Inflammatory macrophage (primary cell): ENCODE measurements at regions not wholly inside any gene's neighbourhood (a gene's known extent, or its start where the extent isn't known, plus 50 kb on each side); places are given as distances from the start of the nearest gene placed in this dataset.
"Not testable (repeated sequence)": the region's sequence is repeated elsewhere in the genome, so short reads cannot be mapped to it uniquely, and the experiment has no call there.

Source experiments
- DNase-seq, 2 donors: peaks; one replicate each; pipeline ENCODE4 v3.0.0-alpha.2; 2020 to 2022

- peak; percentile 45 to 70 for DNase-seq
Observed at GRCh38 chr1:228944296-228944695, 209.0 kb downstream of the RHOU start.

- DNase-seq: peak; percentile 42 to 55
Observed at GRCh38 chr1:228944935-228945371, 209.7 kb downstream of the RHOU start.

DNA sequence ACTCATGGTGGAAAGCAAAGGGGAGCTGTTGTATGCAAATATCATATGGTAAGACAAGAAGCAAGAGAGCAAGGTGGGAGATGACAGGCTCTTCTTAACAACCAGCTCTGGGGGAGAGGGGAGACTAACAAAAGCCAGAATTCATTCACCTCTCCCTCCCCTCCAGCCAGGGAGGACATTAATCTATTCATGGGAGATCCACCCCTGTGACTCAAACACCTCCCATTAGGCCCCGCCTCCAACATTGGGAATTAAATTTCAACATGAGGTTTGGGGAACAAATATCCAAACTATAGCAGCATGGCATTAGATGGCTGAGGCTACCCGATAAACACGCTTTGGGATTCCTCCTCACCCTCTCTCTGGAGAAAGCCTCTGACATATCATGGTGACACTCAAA, 210.6 kb downstream of the RHOU start:
- no peak for DNase-seq

DNA sequence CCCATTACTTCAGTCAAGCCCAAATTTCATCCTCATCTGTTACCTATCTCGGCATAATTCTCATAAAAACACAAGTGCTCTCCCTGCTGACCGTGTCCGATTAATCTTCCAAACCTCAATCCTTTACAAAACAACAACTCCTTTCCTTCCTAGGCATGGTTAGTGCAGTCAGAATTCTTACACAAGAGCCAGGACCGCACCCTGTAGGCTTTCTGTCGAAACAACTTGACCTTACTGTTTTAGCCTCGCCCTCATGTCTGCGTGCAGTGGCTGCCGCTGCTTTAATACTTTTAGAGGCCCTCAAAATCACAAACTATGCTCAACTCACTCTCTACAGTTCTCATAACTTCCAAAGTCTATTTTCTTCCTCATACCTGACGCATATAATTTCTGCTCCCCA, 214.3 kb downstream of the RHOU start:
- not testable (repeated sequence) for DNase-seq

DNA sequence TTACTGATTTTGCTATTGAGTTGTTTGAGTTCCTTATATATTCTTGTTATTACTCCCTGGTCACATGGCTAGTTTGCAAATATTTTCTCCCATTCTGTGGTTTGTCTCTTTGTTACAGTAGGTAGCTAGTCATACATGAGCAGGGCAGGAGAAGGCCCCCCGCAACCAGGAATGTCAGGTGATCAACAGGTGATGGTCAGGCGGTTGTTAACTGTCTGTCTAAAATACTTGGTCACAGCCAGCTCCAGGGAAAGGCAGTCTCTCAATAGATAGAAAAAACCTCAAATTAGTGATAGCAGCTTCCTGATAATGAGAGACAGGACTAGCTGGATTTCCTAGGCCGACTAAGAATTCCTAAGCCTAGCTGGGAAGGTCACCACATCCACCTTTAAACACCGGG, 217.9 kb downstream of the RHOU start:
- DNase-seq: no peak

DNA sequence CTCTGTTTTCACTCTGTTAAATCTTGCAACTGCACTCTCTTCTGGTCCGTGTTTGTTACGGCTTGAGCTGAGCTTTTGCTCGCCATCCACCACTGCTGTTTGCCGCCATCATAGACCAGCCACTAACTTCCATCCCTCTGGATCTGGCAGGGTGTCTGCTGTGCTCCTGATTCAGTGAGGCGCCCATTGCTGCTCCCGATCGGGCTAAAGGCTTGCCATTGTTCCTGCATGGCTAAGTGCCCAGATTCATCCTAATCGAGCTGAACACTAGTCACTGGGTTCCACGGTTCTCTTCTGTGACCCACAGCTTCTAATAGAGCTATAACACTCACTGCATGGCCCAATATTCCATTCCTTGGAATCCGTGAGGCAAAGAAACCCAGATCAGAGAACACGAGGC, 218.5 kb downstream of the RHOU start:
- not testable (repeated sequence) for DNase-seq

- peak; percentile 70 for DNase-seq
Observed at GRCh38 chr1:228955691-228956090, 220.4 kb downstream of the RHOU start.

DNA sequence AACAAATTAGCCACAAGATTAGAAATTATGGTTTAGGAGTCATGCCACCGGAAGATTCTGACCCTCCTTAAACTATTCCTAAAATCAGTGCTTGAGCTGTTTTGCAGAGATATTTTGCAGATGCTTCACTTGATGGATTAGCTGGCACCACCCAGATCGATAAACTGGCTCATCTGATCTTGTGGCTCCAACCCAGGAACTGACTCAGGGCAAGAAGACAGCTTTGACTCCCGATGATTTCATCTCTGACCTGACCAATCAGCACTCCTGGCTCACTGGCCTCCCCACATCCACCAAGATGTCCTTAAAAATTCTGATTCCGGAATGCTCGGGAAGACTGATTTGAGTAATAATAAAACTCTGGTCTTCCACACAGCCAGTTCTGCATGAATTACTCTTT, 221.6 kb downstream of the RHOU start:
- no peak for DNase-seq

DNA sequence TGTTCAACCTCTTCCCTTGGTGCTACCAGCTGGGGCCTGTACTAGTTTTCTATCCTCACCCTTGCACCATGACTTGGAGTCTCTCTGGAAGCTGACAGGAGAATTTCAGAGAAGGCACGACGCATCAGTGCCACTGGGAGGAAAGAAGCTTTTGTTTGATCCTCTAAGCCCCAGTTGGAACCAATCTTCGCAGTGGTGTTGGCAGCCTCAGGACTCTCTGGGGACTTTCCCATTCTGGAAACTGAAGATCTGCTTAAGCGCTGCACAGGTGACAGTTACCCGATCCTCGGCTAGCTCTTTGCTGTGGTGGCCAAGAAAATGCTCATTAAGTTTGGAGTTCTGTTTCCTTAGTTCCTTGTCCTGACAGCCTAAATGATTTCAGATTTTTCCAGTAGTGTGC, 222.3 kb downstream of the RHOU start:
- DNase-seq: no peak

- no peak for DNase-seq
Observed at GRCh38 chr1:228958121-228958520, 222.8 kb downstream of the RHOU start.

GRCh38 chr1:228958741-228959140, 223.5 kb downstream of the RHOU start:
- no peak for DNase-seq

- peak; percentile 18 to 30 for DNase-seq
Observed at GRCh38 chr1:228960705-228961104, 225.4 kb downstream of the RHOU start.

DNA sequence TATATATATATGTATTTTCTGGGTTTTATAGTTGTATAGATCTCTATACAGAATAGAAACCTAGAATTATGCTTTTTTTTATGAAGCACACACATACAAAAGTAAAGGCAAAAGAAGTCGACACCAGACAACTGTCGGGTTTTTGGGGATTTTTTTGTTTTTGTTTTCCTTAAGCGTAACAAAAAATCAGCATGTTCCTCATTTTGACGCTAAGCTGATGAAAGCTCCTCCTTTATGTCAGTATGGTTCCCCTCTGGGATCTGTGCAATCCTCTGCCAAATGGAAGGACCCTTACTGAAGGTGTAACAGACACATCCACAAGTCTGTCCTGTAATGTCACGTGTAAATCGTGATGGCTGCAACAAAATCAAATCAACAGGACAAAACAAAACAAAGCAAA, 226.2 kb downstream of the RHOU start:
- DNase-seq: peak; percentile 44 to 58

DNA sequence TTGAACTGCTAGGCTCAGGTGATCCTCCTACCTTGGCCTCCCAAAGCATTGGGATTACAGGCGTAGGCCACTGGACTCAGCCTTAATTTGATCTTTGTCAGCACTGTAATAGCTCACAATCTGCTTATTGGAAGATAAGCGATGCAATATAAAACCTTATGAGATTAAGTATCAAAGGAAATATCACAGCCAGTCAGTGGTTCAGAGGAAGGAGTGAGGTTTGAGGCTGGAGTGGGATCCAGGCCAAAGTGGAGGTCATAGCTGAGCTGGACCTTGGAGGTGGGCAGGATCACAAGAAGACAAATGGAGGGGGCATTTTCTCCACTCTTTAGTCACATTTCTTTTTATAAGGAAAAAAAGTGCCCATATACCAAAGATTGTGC, 228.5 kb downstream of the RHOU start:
- no peak for DNase-seq

DNA sequence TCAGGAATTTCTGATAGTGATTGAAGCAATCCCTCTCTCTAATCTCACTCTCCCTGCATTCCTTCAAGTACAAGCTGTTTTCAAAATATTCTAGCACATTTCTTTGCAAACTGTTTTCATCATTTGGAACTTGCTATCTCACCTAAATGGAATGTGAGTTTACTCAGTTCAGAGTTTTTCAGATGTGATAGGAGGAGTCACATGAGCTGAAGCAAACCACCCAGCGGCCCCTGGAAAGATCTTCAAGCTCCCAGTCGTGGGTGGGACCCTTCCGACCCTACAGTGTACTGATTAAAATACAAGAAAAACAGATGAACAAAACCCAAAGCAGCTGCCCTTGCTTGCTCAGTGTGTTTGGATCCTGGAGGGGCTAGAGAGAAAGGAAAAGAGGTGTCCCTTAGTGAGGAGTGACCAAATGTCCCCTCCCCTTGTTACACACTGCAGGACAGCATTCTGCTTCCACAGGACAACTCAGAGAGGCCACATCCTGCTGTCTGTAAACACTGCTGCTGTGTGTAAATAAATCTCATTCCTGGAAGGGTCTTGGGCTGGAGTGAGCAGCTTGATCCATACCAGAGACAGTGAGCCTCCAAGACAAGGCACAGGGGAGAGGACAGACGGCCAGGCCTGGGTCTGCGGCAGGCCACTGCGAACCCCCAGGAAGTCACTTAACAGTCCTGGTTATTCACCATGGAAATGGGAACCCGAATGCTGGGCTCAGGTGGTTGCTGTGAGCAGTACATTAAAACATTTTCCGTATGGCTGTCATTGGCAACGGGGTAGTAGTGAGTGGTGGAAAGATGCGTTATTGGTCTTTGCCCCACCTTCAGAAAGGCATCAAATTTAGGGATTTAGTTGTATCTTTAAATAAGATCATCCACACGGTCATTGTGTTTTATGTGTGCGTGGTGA, 229.2 kb downstream of the RHOU start:
- DNase-seq: no peak

DNA sequence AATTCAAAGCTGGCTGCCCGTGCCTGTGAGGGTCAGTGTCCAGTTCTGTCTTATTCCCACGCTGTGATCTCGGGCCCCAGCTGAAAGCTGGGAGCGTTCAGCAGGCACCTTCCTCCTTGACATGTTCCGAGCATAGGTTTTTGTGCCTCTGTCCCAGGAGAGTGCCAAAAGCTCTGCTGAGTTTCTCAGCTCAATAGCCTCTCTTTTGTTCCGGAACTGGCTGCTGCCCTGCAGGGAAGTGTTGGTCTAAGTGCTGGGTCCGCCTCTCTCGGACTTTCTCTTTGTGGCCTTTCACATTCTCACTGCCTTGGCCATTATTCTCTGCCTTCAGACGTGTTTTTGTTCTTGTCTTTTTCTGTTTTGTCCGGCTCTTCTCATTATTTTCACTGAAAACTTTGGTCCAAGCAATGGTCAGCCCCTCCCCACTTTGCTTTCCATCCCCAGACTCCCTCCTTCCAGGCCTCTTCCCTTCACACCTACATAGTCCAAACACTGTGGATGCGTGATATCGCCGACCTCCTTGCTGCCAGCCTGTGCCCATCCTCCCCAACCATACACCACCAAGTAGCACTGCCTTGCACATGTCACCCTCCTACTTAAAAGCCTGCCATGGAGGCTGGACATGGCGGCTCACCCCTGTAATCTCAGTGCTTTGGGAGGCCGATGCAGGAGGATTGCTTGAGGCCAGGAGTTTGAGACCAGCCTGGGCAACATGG, 233.8 kb downstream of the RHOU start:
- no peak for DNase-seq

- peak; percentile 58 to 63 for DNase-seq
Observed at GRCh38 chr1:228969953-228970800, 234.9 kb downstream of the RHOU start.

DNA sequence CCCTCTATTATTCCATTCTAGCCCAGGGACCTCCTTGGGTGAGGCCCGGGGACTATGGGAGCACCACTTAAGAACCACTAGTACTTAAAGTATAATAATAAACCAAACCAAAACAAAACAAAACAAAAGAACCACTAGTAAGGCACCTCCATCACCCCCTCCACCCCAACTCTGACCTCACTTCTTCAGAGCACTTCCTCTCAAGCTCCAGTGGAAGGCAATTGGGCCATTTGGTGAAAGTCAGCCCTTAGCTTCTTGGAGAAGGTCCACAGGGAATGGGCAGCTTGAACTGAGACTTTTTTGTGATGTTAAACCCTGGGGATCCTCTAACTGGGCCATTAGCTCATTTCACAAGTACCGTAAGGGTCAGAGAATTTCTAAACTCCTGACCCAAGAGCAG, 237.3 kb downstream of the RHOU start:
- peak; percentile 40 to 64 for DNase-seq

- no peak for DNase-seq
Observed at GRCh38 chr1:228974273-228974672, 239.0 kb downstream of the RHOU start.

GRCh38 chr1:228975238-228975907, 240.1 kb downstream of the RHOU start:
- no peak for DNase-seq

GRCh38 chr1:228976316-228976715, 241.0 kb downstream of the RHOU start:
- DNase-seq: no peak

DNA sequence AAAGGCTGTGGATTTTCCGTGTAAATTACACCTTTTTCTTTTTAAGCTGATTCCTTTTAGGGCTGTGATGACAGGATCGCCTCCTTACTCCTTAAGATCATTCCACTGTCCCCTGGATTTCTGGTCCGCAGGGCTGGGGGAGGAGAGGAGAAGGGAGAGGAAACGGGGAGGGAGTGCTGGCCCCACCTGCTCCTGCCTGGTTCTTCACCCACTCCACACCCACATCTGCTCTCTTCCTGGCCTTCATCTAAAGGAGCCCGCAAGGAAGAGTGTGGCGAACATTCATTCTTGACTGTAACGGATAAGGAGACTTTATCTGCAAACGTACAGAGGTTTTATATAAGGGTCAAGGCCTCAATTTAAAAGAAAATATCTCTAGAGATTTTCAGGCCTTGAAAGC, 242.0 kb downstream of the RHOU start:
- no peak for DNase-seq
